ENCODE measurements at regions not wholly inside any gene's neighbourhood (a gene's known extent, or its start where the extent isn't known, plus 50 kb on each side); places are given as distances from the start of the nearest gene placed in this dataset.
A peak's percentile ranks its signal among the peaks of the same experiment; 100 is the strongest.
"Not testable (repeated sequence)": the region's sequence is repeated elsewhere in the genome, so short reads cannot be mapped to it uniquely, and the experiment has no call there.

- DNase-seq = no peak
Observed at GRCh38 chr19:27843861-27844260, 1369.1 kb downstream of the UQCRFS1 start.

GRCh38 chr19:27833031-27833430 lies 1379.9 kb downstream of the UQCRFS1 start:
- no peak for DNase-seq

- DNase-seq = no peak
Observed at GRCh38 chr19:27828829-27829228, 1384.1 kb downstream of the UQCRFS1 start.

GRCh38 chr19:27824108-27824507 lies 1388.8 kb downstream of the UQCRFS1 start:
- no peak for DNase-seq

- DNase-seq = no peak
Observed at GRCh38 chr19:27822336-27822735, 1390.6 kb downstream of the UQCRFS1 start.

GRCh38 chr19:27821418-27822018 lies 1391.4 kb downstream of the UQCRFS1 start:
- no peak for DNase-seq

GRCh38 chr19:27815985-27816384 lies 1397.0 kb downstream of the UQCRFS1 start:
- DNase-seq = no peak

GRCh38 chr19:27814834-27815233 lies 1398.1 kb downstream of the UQCRFS1 start:
- not testable (repeated sequence) for DNase-seq

- DNase-seq = not testable (repeated sequence)
Observed at GRCh38 chr19:27814274-27814673, 1398.7 kb downstream of the UQCRFS1 start.

- DNase-seq = no peak
Observed at GRCh38 chr19:27806471-27807070, 1406.4 kb downstream of the UQCRFS1 start.

- DNase-seq = no peak
Observed at GRCh38 chr19:27805848-27806247, 1407.1 kb downstream of the UQCRFS1 start.

- not testable (repeated sequence) for DNase-seq
Observed at GRCh38 chr19:27802293-27802692, 1410.7 kb downstream of the UQCRFS1 start.

- DNase-seq = no peak
Observed at GRCh38 chr19:27796540-27796939, 1416.4 kb downstream of the UQCRFS1 start.

GRCh38 chr19:27796073-27796472 lies 1416.9 kb downstream of the UQCRFS1 start:
- DNase-seq = no peak

GRCh38 chr19:27795369-27795768 lies 1417.6 kb downstream of the UQCRFS1 start:
- no peak for DNase-seq

GRCh38 chr19:27794494-27795042 lies 1418.4 kb downstream of the UQCRFS1 start:
- no peak for DNase-seq

- DNase-seq = peak; percentile 92
Observed at GRCh38 chr19:27793644-27794493, 1419.1 kb downstream of the UQCRFS1 start.

GRCh38 chr19:27793128-27793643 lies 1419.8 kb downstream of the UQCRFS1 start:
- DNase-seq = peak; percentile 93

GRCh38 chr19:27792576-27793127 lies 1420.3 kb downstream of the UQCRFS1 start:
- DNase-seq = no peak

GRCh38 chr19:27780367-27781075 lies 1432.4 kb downstream of the UQCRFS1 start:
- no peak for DNase-seq

GRCh38 chr19:27779954-27780353 lies 1433.0 kb downstream of the UQCRFS1 start:
- no peak for DNase-seq

- DNase-seq = no peak
Observed at GRCh38 chr19:27777726-27778125, 1435.2 kb downstream of the UQCRFS1 start.
